OCI-LY7 (cell line): ENCODE measurements at regions not wholly inside any gene's neighbourhood (a gene's known extent, or its start where the extent isn't known, plus 50 kb on each side); places are given as distances from the start of the nearest gene placed in this dataset.

Experiments used
- BruUV-seq: library from RNA; stranded (reverse); fragments of 400-500 nt; replicated peaks from 2 replicates; lab custom pipeline; 2021; lab: Mats Ljungman, UMichigan
- CTCF ChIA-PET: fragments of 300-600 bp; sonication (Branson Sonifier 250); formaldehyde crosslinking; loops from one replicate; lab custom pipeline; 2022; ENCODE audit warnings: antibody characterized with exemption; ENCODE audit not compliant: unreplicated experiment; lab: Charles Lee
- POLR2A ChIA-PET: fragments of 300-600 bp; sonication (Branson Sonifier 250); formaldehyde crosslinking; loops from one replicate; lab custom pipeline; 2022; ENCODE audit warnings: antibody characterized with exemption; lab: Charles Lee
- DNase-seq: peaks from one replicate; pipeline ENCODE4 v3.0.0-alpha.2; 2015; ENCODE audit warnings: low spot score
- H2AFZ ChIP-seq: fragments of 200-600 bp; sonication (generic), shearing (Covaris generic); 2 replicates; pipeline ENCODE4 v1.6.1; 2014; ENCODE audit warnings: mild to moderate bottlenecking, antibody characterized with exemption, low read length, moderate library complexity
- H3K27ac ChIP-seq: fragments of 200-600 bp; sonication (generic); 2 replicates; pipeline ENCODE4 v1.5.1; 2014; ENCODE audit warnings: mixed run types, low read depth, mild to moderate bottlenecking, moderate library complexity, low read length, inconsistent platforms; ENCODE audit not compliant: poor library complexity, severe bottlenecking
- H3K36me3 ChIP-seq: fragments of 200-600 bp; sonication (generic); 2 replicates; pipeline ENCODE4 v1.6.1; 2014; ENCODE audit warnings: mild to moderate bottlenecking, antibody characterized with exemption, low read length, moderate library complexity, mixed read lengths; ENCODE audit not compliant: insufficient read depth
- H3K4me1 ChIP-seq: fragments of 200-600 bp; sonication (generic); 2 replicates; pipeline ENCODE4 v1.5.1; 2014; ENCODE audit warnings: mild to moderate bottlenecking, low read length; ENCODE audit not compliant: insufficient read depth, poor library complexity, severe bottlenecking
- H3K4me2 ChIP-seq: fragments of 200-600 bp; sonication (generic); 2 replicates; pipeline ENCODE4 v1.6.1; 2014; ENCODE audit warnings: mild to moderate bottlenecking, low read length
- H3K4me3 ChIP-seq: fragments of 200-600 bp; sonication (generic); 2 replicates; pipeline ENCODE4 v1.5.1; 2014; ENCODE audit warnings: mild to moderate bottlenecking, low read depth, low read length; ENCODE audit not compliant: poor library complexity, severe bottlenecking
- H3K79me2 ChIP-seq: fragments of 200-600 bp; sonication (generic); 2 replicates; pipeline ENCODE4 v1.6.1; 2016; ENCODE audit warnings: low read depth, mild to moderate bottlenecking, low read length, moderate library complexity, mixed read lengths; ENCODE audit not compliant: insufficient read depth
- H3K9me2 ChIP-seq: fragments of 200-600 bp; sonication (generic); 2 replicates; pipeline ENCODE4 v1.6.1; 2016; ENCODE audit warnings: mild to moderate bottlenecking, low read length, mixed read lengths; ENCODE audit not compliant: insufficient read depth
- H3K9me3 ChIP-seq: fragments of 200-600 bp; sonication (generic); 2 replicates; pipeline ENCODE4 v1.6.1; 2014; ENCODE audit warnings: mild to moderate bottlenecking, mixed run types, low read length, mixed read lengths
- H4K20me1 ChIP-seq: fragments of 200-600 bp; sonication (generic); 2 replicates; pipeline ENCODE4 v1.6.1; 2014; ENCODE audit warnings: mild to moderate bottlenecking, antibody characterized with exemption, low read length, moderate library complexity, mixed read lengths; ENCODE audit not compliant: insufficient read depth
- EZH2phosphoT487 ChIP-seq: fragments of 200-600 bp; sonication (generic); IDR thresholded peaks from 2 replicates; pipeline ENCODE4 v1.6.1; 2018; ENCODE audit warnings: low read depth, borderline replicate concordance, mild to moderate bottlenecking, mixed run types, antibody characterized with exemption, low read length, moderate library complexity, mixed read lengths
- intact Hi-C: fragments of 100-400 bp; cut with micrococcal nuclease; formaldehyde crosslinking; loops from one replicate; pipeline ENCODE4 v1.10.0; 2022; ENCODE audit not compliant: unreplicated experiment
- TF ChIP-seq, protein P1 (sequence below): fragments of 200-600 bp; sonication (generic); conservative IDR thresholded peaks from 2 replicates; pipeline ENCODE4 v1.5.1; 2014; ENCODE audit warnings: mild to moderate bottlenecking, antibody characterized with exemption, low read length, moderate library complexity, mixed read lengths

- BruUV-seq = no TSS peak
- no peaks in the 10 kb centered on the region for H3K9me3 ChIP-seq
- POLR2A ChIA-PET = no interaction called here
These were observed 347.0 kb upstream of the ZNF385D start for GRCh38 chr3:22098021-22098420.

DNA sequence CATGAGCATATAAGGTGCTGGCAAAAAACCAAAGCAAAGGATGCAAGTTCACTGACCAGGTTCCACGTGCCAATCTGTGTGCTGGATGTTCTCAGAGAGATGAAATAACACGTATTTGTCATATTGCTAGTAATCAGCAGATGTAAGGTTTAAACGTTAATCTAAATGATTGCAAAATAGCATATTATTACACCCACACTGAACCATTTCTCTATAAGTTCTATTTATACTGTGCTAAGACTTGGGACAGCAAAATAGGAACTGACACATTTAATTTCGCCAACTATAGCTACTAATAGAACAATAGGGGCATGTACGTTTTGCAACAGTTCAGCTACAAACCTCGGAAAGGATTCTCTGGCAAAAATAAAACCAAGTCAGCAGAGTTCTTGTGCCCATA, 350.3 kb upstream of the ZNF385D start:
- no peaks in the 10 kb centered on the region for H3K4me1 ChIP-seq
- ChIA-PET POLR2A (no interaction called here), CTCF (no interaction called here)
- TF ChIP-seq, protein P1, sequence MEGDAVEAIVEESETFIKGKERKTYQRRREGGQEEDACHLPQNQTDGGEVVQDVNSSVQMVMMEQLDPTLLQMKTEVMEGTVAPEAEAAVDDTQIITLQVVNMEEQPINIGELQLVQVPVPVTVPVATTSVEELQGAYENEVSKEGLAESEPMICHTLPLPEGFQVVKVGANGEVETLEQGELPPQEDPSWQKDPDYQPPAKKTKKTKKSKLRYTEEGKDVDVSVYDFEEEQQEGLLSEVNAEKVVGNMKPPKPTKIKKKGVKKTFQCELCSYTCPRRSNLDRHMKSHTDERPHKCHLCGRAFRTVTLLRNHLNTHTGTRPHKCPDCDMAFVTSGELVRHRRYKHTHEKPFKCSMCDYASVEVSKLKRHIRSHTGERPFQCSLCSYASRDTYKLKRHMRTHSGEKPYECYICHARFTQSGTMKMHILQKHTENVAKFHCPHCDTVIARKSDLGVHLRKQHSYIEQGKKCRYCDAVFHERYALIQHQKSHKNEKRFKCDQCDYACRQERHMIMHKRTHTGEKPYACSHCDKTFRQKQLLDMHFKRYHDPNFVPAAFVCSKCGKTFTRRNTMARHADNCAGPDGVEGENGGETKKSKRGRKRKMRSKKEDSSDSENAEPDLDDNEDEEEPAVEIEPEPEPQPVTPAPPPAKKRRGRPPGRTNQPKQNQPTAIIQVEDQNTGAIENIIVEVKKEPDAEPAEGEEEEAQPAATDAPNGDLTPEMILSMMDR = no peak
- no peak for TF ChIP-seq EZH2phosphoT487
- H3K36me3 ChIP-seq = no peaks in the 10 kb centered on the region
- no peak for DNase-seq
- no peaks in the 10 kb centered on the region for H3K9me3 ChIP-seq
- BruUV-seq = no TSS peak
- no peaks in the 10 kb centered on the region for H3K79me2 ChIP-seq
- H3K27ac ChIP-seq = no peak overlapping the region
- intact Hi-C loops = no loop called here
- H2AFZ ChIP-seq = no peak overlapping the region
- no peaks in the 10 kb centered on the region for H4K20me1 ChIP-seq
- no peak overlapping the region for H3K4me3 ChIP-seq
- no peaks in the 10 kb centered on the region for H3K9me2 ChIP-seq
- H3K4me2 ChIP-seq = no peak overlapping the region

More at GRCh38 chr3:22098021-22098420, 347.0 kb upstream of the ZNF385D start:
- Histone ChIP-seq H3K4me1 (no peaks in the 10 kb centered on the region), H2AFZ (no peak overlapping the region), H3K79me2 (no peaks in the 10 kb centered on the region), H3K4me3 (no peak overlapping the region), H3K27ac (no peak overlapping the region), H3K9me2 (no peaks in the 10 kb centered on the region), H4K20me1 (no peaks in the 10 kb centered on the region), H3K36me3 (no peaks in the 10 kb centered on the region), H3K4me2 (no peak overlapping the region)
- CTCF ChIA-PET = no interaction called here
- no peak for DNase-seq
- intact Hi-C loops = no loop called here
- no peak for TF ChIP-seq EZH2phosphoT487
- TF ChIP-seq, protein P1 = no peak

DNA sequence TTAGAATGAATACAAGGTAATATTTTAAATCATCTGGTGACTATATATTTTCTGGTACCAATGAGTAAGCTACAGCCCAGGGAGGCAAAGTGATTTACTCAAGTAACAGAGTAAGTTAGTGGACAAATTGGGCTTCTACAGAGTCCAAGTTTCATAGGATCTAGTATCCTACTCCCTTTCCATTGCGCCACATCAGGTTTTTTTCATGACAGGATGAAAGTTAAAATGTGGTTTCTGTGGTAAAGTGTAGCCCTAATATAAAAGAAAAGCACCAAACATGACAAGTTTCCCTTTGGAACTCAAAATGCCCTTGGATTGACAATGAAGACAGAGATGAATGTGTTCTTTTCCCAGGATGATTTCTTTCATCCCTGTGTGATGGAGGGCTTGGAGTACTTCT, 350.8 kb upstream of the ZNF385D start:
- POLR2A ChIA-PET = no interaction called here
- DNase-seq = no peak
- H2AFZ ChIP-seq = no peak overlapping the region
- H3K36me3 ChIP-seq = no peaks in the 10 kb centered on the region
- TF ChIP-seq, protein P1 = no peak
- H3K9me3 ChIP-seq = no peaks in the 10 kb centered on the region
- no peak overlapping the region for H3K4me2 ChIP-seq
- H3K27ac ChIP-seq = no peak overlapping the region
- H3K4me1 ChIP-seq = no peaks in the 10 kb centered on the region
- H4K20me1 ChIP-seq = no peaks in the 10 kb centered on the region
- no peaks in the 10 kb centered on the region for H3K79me2 ChIP-seq
- intact Hi-C loops = no loop called here
- no TSS peak for BruUV-seq
- H3K4me3 ChIP-seq = no peak overlapping the region
- CTCF ChIA-PET = no interaction called here
- H3K9me2 ChIP-seq = no peaks in the 10 kb centered on the region
